Retinal pigment epithelial cell (primary cell): ENCODE measurements at regions not wholly inside any gene's neighbourhood (a gene's known extent, or its start where the extent isn't known, plus 50 kb on each side); places are given as distances from the start of the nearest gene placed in this dataset.

Experiments
- DNase-seq: peaks from one replicate; pipeline ENCODE4 v3.0.0-alpha.2; 2010; ENCODE audit warnings: low read depth
- H3K4me3 ChIP-seq: 2 replicates; pipeline ENCODE4 v1.5.1; 2011; ENCODE audit warnings: mild to moderate bottlenecking, low read length, control low read depth, moderate library complexity
- TF ChIP-seq, protein P1 (sequence below): conservative IDR thresholded peaks from 2 replicates; pipeline ENCODE4 v1.5.1; 2011; ENCODE audit warnings: low read depth, low read length, control low read depth, inconsistent platforms

- TF ChIP-seq, protein P1, sequence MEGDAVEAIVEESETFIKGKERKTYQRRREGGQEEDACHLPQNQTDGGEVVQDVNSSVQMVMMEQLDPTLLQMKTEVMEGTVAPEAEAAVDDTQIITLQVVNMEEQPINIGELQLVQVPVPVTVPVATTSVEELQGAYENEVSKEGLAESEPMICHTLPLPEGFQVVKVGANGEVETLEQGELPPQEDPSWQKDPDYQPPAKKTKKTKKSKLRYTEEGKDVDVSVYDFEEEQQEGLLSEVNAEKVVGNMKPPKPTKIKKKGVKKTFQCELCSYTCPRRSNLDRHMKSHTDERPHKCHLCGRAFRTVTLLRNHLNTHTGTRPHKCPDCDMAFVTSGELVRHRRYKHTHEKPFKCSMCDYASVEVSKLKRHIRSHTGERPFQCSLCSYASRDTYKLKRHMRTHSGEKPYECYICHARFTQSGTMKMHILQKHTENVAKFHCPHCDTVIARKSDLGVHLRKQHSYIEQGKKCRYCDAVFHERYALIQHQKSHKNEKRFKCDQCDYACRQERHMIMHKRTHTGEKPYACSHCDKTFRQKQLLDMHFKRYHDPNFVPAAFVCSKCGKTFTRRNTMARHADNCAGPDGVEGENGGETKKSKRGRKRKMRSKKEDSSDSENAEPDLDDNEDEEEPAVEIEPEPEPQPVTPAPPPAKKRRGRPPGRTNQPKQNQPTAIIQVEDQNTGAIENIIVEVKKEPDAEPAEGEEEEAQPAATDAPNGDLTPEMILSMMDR = no peak
- no peak for DNase-seq
- H3K4me3 ChIP-seq = no peak overlapping the region
Measured at GRCh38 chr10:36475746-36476145, 649.7 kb upstream of the ANKRD30A start.

DNA sequence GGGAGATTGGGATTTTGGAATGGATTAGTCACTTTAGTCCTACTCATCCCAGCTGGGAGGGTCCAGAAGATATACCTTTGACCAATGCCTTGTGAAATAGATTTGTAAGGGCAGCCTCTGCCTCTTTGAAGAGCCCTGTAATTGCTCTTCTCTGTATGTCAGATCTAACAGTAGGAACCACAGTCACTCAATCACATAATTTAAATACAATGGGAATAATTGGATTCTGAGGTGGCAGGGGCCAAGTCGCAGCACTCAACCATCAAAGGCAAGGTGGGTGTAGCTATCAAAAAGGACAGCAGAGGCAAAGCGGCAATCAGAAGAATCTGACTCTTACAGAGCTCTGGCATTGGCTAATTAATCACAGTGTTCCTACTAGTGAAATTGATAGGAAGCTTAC lies 650.9 kb upstream of the ANKRD30A start:
- H3K4me3 ChIP-seq = no peak overlapping the region
- TF ChIP-seq, protein P1 = no peak
- DNase-seq = no peak

- no peak overlapping the region for H3K4me3 ChIP-seq
- no peak for DNase-seq
- TF ChIP-seq, protein P1 = no peak
Measured at GRCh38 chr10:36473122-36473521, 652.3 kb upstream of the ANKRD30A start.

- TF ChIP-seq, protein P1 = no peak
Measured at GRCh38 chr10:36469585-36469984, 655.8 kb upstream of the ANKRD30A start.

GRCh38 chr10:36468620-36469019 lies 656.8 kb upstream of the ANKRD30A start:
- no peak overlapping the region for H3K4me3 ChIP-seq
- TF ChIP-seq, protein P1 = no peak
- DNase-seq = no peak

More at GRCh38 chr10:36469585-36469984, 655.8 kb upstream of the ANKRD30A start:
- H3K4me3 ChIP-seq = no peak overlapping the region
- no peak for DNase-seq

DNA sequence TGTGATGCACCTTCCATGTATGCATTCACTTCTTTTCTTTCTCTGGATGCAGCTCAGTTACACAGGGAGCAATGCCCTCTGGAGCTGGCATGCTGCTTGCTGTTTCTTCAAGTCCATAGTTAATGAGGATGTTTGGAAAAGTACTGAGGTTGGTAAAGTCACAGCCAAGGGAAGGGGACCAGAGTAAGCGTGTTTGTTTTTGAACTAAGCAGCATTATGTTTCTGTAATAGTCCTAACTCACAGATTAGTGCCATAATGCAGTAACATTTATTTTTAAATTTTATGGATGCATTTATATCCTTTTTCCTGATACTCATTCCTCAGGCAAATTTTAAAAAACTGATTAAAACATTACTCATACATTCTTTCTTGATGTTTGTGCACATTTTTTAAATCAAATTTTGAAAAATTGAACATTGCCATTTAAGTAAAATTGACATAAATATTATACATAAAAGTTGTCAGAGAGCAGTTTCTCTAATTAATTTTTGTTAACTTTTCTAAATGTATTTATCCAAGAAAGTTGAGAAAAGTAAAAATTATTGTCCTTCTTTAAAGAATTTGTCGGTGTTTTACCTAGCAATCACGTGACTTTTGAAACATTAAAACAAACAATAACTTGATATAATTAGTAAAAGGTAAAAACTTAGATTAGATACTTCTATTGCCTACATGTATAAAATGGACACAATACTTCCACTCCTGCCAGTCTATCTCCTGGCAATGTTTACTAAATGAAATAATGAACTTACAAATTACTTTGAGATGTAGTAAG lies 659.6 kb upstream of the ANKRD30A start:
- no peak overlapping the region for H3K4me3 ChIP-seq
- no peak for DNase-seq
- TF ChIP-seq, protein P1 = no peak

GRCh38 chr10:36464291-36464690 lies 661.1 kb upstream of the ANKRD30A start:
- H3K4me3 ChIP-seq = no peak overlapping the region
- DNase-seq = no peak
- TF ChIP-seq, protein P1 = no peak
